NCI-H2107 treated with DMSO at 0.1 percent for 48 hours (cell line): ENCODE measurements at regions not wholly inside any gene's neighbourhood (a gene's known extent, or its start where the extent isn't known, plus 50 kb on each side); places are given as distances from the start of the nearest gene placed in this dataset.
"Not testable (repeated sequence)": the region's sequence is repeated elsewhere in the genome, so short reads cannot be mapped to it uniquely, and the experiment has no call there.

Source experiments
- DNase-seq: peaks from one replicate; lab custom pipeline; 2025; ENCODE audit not compliant: unreplicated experiment; lab: John Stamatoyannopoulos, UW

- DNase-seq, result no peak
Observed at GRCh38 chr13:109293166-109293565, 493.2 kb downstream of the IRS2 start.

- no peak for DNase-seq
Observed at GRCh38 chr13:109288151-109288709, 498.2 kb downstream of the IRS2 start.

GRCh38 chr13:109287553-109287952, 498.8 kb downstream of the IRS2 start:
- no peak for DNase-seq

GRCh38 chr13:109285586-109285985, 500.8 kb downstream of the IRS2 start:
- no peak for DNase-seq

- no peak for DNase-seq
Observed at GRCh38 chr13:109281903-109282635, 504.3 kb downstream of the IRS2 start.

GRCh38 chr13:109281017-109281902, 505.1 kb downstream of the IRS2 start:
- DNase-seq, result no peak

- no peak for DNase-seq
Observed at GRCh38 chr13:109276261-109276660, 510.1 kb downstream of the IRS2 start.

- no peak for DNase-seq
Observed at GRCh38 chr13:109275852-109276251, 510.5 kb downstream of the IRS2 start.

- DNase-seq, result no peak
Observed at GRCh38 chr13:109275139-109275745, 511.1 kb downstream of the IRS2 start.

- no peak for DNase-seq
Observed at GRCh38 chr13:109274188-109274821, 512.1 kb downstream of the IRS2 start.

GRCh38 chr13:109273326-109273751, 513.0 kb downstream of the IRS2 start:
- DNase-seq, result no peak

- DNase-seq, result no peak
Observed at GRCh38 chr13:109272595-109273325, 513.6 kb downstream of the IRS2 start.

GRCh38 chr13:109271555-109272541, 514.5 kb downstream of the IRS2 start:
- no peak for DNase-seq

GRCh38 chr13:109271061-109271460, 515.3 kb downstream of the IRS2 start:
- DNase-seq, result no peak

- DNase-seq, result not testable (repeated sequence)
Observed at GRCh38 chr13:109269381-109269780, 517.0 kb downstream of the IRS2 start.

- not testable (repeated sequence) for DNase-seq
Observed at GRCh38 chr13:109268492-109268891, 517.9 kb downstream of the IRS2 start.

- not testable (repeated sequence) for DNase-seq
Observed at GRCh38 chr13:109267400-109267799, 519.0 kb downstream of the IRS2 start.

- DNase-seq, result not testable (repeated sequence)
Observed at GRCh38 chr13:109265438-109265742, 521.0 kb downstream of the IRS2 start.
